ENCODE measurements at regions not wholly inside any gene's neighbourhood (a gene's known extent, or its start where the extent isn't known, plus 50 kb on each side); places are given as distances from the start of the nearest gene placed in this dataset.

DNA sequence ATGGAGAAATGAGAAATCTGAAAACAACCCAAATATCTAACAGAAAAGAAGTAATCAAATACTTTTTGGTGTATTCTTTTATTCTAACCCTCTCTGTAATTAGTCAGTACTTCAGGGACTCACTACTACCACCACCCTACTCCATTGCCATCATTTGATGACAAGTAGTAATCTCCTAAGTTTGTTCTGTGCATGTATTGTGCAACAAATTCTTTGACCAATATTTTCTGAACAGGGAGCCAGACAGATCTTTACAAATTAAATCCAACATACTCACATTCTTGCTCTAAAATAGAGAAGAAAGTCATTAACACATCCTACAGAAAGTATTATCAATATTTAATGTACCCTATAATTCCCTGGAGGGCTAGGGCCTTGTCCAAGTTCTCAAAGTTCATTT, 1416.4 kb downstream of the DSC3 start:
- H3K9me3 ChIP-seq (ENCODE audit: low read depth, low read length, poor library complexity, severe bottlenecking), result no peaks in the 10 kb centered on the region
- DNase-seq (ENCODE audit: low spot score), result no peak
- no peaks in the 10 kb centered on the region for H3K36me3 ChIP-seq (ENCODE audit: insufficient read depth, low read length, poor library complexity, severe bottlenecking)
- H3K4me3 ChIP-seq (ENCODE audit: low read depth, low read length, poor library complexity, severe bottlenecking), result no peak overlapping the region
- H3K4me1 ChIP-seq (ENCODE audit: insufficient read depth, low read length, poor library complexity, severe bottlenecking), result no peaks in the 10 kb centered on the region
- H3K27me3 ChIP-seq (replicated peaks; ENCODE audit: insufficient read depth, low read depth, low read length, poor library complexity), result no peaks in the 10 kb centered on the region
- intact Hi-C loops (cut with micrococcal nuclease; ENCODE audit: unreplicated experiment), result no loop called here
- ChIA-PET POLR2A (ENCODE audit: low non-redundant PET) (no interaction called here), CTCF (no interaction called here)
- BruUV-seq (replicated peaks), result no TSS peak
- no peak overlapping the region for H3K27ac ChIP-seq (ENCODE audit: low read depth, low read length, poor library complexity, severe bottlenecking)
- no peak for TF ChIP-seq EZH2 (IDR thresholded peaks at IDR 0.05; ENCODE audit: borderline replicate concordance, low read depth, low read length, poor library complexity, severe bottlenecking)
- TF ChIP-seq, protein P1, sequence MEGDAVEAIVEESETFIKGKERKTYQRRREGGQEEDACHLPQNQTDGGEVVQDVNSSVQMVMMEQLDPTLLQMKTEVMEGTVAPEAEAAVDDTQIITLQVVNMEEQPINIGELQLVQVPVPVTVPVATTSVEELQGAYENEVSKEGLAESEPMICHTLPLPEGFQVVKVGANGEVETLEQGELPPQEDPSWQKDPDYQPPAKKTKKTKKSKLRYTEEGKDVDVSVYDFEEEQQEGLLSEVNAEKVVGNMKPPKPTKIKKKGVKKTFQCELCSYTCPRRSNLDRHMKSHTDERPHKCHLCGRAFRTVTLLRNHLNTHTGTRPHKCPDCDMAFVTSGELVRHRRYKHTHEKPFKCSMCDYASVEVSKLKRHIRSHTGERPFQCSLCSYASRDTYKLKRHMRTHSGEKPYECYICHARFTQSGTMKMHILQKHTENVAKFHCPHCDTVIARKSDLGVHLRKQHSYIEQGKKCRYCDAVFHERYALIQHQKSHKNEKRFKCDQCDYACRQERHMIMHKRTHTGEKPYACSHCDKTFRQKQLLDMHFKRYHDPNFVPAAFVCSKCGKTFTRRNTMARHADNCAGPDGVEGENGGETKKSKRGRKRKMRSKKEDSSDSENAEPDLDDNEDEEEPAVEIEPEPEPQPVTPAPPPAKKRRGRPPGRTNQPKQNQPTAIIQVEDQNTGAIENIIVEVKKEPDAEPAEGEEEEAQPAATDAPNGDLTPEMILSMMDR (conservative IDR thresholded peaks at IDR 0.05; ENCODE audit: low read depth, low read length), result no peak

DNA sequence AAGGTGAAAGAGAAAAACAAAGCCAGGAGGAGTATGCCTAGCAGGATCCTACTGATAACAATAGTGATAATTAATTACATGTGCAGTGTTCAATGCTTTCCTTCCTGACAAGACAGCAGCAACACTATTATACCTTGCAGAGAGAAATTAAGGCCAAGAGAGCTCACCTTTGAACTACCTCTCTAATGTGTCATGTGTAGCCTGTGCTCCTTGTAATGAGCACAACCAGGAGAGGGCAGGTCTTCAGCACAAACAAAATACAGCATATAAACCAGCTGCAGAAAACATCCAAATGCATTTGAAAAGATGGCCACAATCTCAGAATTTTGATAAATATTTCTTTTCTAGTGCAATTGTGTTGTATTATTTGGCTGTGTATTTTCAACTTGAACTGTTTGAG, 1425.7 kb downstream of the DSC3 start:
- no peak for DNase-seq (ENCODE audit: low spot score)
- Histone ChIP-seq H3K27ac (ENCODE audit: low read depth, low read length, poor library complexity, severe bottlenecking) (no peak overlapping the region), H3K4me1 (ENCODE audit: insufficient read depth, low read length, poor library complexity, severe bottlenecking) (no peaks in the 10 kb centered on the region), H3K9me3 (ENCODE audit: low read depth, low read length, poor library complexity, severe bottlenecking) (no peaks in the 10 kb centered on the region), H3K27me3 (replicated peaks; ENCODE audit: insufficient read depth, low read depth, low read length, poor library complexity) (no peaks in the 10 kb centered on the region), H3K4me3 (ENCODE audit: low read depth, low read length, poor library complexity, severe bottlenecking) (no peak overlapping the region), H3K36me3 (ENCODE audit: insufficient read depth, low read length, poor library complexity, severe bottlenecking) (no peaks in the 10 kb centered on the region)
- ChIA-PET CTCF (no interaction called here), POLR2A (ENCODE audit: low non-redundant PET) (no interaction called here)
- BruUV-seq (replicated peaks), result no TSS peak
- TF ChIP-seq, protein P1 (conservative IDR thresholded peaks at IDR 0.05; ENCODE audit: low read depth, low read length), result no peak
- no peak for TF ChIP-seq EZH2 (IDR thresholded peaks at IDR 0.05; ENCODE audit: borderline replicate concordance, low read depth, low read length, poor library complexity, severe bottlenecking)
- intact Hi-C loops (cut with micrococcal nuclease; ENCODE audit: unreplicated experiment), result no loop called here

DNA sequence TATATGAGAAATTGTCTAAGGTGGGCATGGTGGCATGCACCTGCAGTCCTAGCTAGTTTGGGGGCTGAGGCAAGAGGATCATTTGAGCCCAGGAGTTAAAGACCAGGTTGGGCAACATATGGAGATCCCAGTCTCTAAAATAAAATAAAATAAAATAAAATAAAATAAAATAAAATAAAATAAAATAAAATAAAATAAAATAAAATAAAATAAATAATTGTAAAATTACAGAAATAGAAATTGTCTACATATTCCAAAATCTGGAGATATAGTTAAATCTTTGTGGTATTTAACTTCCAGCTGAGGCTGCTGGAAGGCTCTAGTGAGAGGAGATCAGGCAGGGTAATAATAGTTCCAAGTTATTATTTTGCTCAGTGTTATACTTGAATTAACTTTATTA, 1432.1 kb upstream of the CDH2 start:
- TF ChIP-seq EZH2 (IDR thresholded peaks at IDR 0.05; ENCODE audit: borderline replicate concordance, low read depth, low read length, poor library complexity, severe bottlenecking), result no peak
- TF ChIP-seq, protein P1 (conservative IDR thresholded peaks at IDR 0.05; ENCODE audit: low read depth, low read length), result no peak
- CTCF ChIA-PET, result no interaction called here
- H3K27me3 ChIP-seq (replicated peaks; ENCODE audit: insufficient read depth, low read depth, low read length, poor library complexity), result no peaks in the 10 kb centered on the region

More for the DNA sequence above, 1432.1 kb upstream of the CDH2 start:
- Histone ChIP-seq H3K4me1 (ENCODE audit: insufficient read depth, low read length, poor library complexity, severe bottlenecking) (no peaks in the 10 kb centered on the region), H3K4me3 (ENCODE audit: low read depth, low read length, poor library complexity, severe bottlenecking) (no peak overlapping the region), H3K27ac (ENCODE audit: low read depth, low read length, poor library complexity, severe bottlenecking) (no peak overlapping the region), H3K9me3 (ENCODE audit: low read depth, low read length, poor library complexity, severe bottlenecking) (peaks cover 13% of the 10 kb centered on the region), H3K36me3 (ENCODE audit: insufficient read depth, low read length, poor library complexity, severe bottlenecking) (no peaks in the 10 kb centered on the region)
- intact Hi-C loops (cut with micrococcal nuclease; ENCODE audit: unreplicated experiment), result no loop called here
- no peak for DNase-seq (ENCODE audit: low spot score)
- POLR2A ChIA-PET (ENCODE audit: low non-redundant PET), result no interaction called here
- no TSS peak for BruUV-seq (replicated peaks)

Data from A673 (cell line).